Esophagus mucosa (tissue), 1 donor: ENCODE measurements at regions not wholly inside any gene's neighbourhood (a gene's known extent, or its start where the extent isn't known, plus 50 kb on each side); places are given as distances from the start of the nearest gene placed in this dataset.
"Not testable (repeated sequence)": the region's sequence is repeated elsewhere in the genome, so short reads cannot be mapped to it uniquely, and the experiment has no call there.

Experiments used
- ATAC-seq: fragments of 200-7000 bp; cut with Tn5 transposase; one replicate; pipeline ENCODE4 v1.9.1; 2020
- donor health status: DM: yes; HTN: yes; CAD: no.

- ATAC-seq, result no peak
These were observed 122.8 kb downstream of the ATPSCKMT start for GRCh38 chr5:10126900-10127299.

GRCh38 chr5:10125116-10125515 is 124.6 kb downstream of the ATPSCKMT start:
- ATAC-seq, result no peak

GRCh38 chr5:10124287-10124686 is 125.4 kb downstream of the ATPSCKMT start:
- ATAC-seq, result no peak

DNA sequence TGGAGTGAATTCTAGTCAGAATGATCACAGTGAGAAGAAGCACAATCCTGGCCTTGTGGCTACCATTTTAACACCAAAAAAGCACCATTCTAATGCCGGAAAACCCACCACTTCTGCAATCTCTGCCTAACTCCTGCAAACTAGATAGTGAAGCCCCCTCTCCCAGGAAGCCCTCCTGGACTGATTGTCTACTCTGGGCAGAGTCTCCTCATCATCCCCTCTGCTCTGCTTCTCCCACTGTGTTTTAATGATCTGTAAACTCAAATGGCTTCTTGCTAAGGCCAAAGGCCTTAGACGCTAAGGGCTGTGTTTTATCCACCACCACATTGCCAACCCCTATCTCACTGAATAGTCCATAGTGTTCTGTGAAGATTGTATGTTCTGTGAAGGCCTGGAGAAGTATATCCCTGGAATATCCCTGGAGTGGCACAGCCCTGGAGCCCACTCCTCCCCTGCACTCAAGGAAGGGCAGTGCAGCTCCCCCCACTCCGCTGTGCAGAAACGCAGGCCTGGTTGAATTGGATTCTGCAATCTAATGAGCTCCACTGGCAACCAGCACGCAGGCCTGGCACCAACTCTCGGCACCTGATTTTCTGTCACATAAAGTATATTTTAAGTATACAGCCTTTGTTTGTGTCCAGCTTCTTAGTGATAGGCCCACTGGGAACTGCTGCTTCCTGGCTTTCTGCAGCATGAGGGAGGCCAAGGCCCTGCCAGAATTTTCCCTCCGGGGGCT is 126.3 kb downstream of the ATPSCKMT start:
- ATAC-seq, result no peak

GRCh38 chr5:10122076-10122726 is 127.5 kb downstream of the ATPSCKMT start:
- no peak for ATAC-seq

DNA sequence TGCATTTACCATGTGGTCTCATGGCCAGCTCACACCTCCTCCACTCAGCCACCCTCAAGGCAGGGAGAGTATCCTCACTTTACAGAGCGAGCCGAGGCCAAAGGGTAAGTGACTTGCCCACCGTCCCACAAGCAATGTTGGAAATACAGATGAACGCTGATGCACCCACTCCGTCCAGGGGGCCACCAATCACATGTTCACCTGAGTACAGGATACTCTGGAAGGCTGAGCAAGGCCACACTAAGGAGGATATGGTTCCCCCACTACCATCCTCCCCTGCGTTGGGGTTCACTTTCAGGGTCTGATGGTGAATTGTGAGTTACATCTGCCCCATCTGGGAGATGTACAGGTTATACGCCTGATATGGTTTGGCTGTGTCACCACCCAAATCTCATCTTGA is 128.8 kb downstream of the ATPSCKMT start:
- no peak for ATAC-seq

- ATAC-seq, result peak; percentile 83
These were observed 131.5 kb downstream of the ATPSCKMT start for GRCh38 chr5:10118150-10118549.

GRCh38 chr5:10116594-10116993 is 133.1 kb downstream of the ATPSCKMT start:
- no peak for ATAC-seq

- no peak for ATAC-seq
These were observed 134.0 kb downstream of the ATPSCKMT start for GRCh38 chr5:10115669-10116068.

DNA sequence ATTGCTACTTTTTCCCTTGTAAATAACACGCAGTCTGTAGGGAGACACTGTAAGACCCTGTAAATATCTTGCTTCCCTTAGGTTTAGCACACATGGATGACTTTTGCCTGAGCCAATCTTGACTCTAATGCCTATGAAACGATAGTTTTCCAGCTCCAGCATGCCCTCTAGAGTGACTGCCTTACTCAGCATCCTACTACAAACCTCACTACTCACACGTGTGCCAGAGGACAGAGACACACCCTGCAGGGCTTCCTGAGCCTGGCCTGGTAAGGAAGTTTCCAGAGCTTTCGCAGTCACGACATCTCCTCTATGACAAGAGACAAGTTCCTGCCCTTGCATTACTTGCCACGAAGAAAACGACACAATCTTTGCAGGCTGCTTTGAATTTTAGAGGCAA is 138.1 kb downstream of the ATPSCKMT start:
- ATAC-seq, result peak; percentile 87

- no peak for ATAC-seq
These were observed 139.5 kb downstream of the ATPSCKMT start for GRCh38 chr5:10110228-10110627.

DNA sequence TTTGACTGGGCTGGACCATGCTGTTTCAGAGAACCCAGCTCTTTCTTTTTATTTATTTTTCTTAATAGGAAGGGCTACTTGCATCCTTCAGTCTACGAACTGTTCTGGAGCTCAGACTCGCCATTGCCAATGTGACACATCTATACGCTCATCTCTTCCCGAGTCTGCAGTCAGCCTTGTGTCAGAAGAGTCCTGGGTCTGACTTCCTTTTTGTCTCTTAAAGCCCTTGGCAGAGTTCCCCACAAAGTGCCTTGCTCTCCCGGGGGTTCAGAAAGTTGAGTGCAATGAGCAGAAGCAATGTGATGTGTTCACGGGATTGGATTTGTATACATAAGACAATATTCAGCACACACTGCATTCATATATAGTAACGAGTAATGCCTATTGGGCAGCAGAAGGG is 140.4 kb downstream of the ATPSCKMT start:
- ATAC-seq, result no peak

- ATAC-seq, result no peak
These were observed 142.9 kb downstream of the ATPSCKMT start for GRCh38 chr5:10106806-10107205.

DNA sequence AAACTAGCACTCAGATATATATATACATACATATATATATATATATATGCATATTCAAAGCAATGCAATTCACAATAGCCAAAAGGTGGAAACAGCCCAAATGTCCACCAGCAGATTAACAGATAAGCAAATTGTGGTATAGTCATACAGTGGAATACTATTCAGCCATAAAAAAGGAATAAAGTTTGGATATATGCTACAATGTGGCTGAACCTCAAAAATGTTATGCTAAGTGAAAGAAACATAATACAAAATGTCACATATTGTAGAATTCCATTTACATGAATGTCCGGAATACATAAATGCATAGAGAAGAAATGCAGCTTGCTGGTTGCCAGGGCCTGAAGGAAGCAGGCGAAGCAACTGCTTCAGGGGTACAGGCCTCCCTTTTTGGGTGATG is 143.4 kb downstream of the ATPSCKMT start:
- ATAC-seq, result no peak

DNA sequence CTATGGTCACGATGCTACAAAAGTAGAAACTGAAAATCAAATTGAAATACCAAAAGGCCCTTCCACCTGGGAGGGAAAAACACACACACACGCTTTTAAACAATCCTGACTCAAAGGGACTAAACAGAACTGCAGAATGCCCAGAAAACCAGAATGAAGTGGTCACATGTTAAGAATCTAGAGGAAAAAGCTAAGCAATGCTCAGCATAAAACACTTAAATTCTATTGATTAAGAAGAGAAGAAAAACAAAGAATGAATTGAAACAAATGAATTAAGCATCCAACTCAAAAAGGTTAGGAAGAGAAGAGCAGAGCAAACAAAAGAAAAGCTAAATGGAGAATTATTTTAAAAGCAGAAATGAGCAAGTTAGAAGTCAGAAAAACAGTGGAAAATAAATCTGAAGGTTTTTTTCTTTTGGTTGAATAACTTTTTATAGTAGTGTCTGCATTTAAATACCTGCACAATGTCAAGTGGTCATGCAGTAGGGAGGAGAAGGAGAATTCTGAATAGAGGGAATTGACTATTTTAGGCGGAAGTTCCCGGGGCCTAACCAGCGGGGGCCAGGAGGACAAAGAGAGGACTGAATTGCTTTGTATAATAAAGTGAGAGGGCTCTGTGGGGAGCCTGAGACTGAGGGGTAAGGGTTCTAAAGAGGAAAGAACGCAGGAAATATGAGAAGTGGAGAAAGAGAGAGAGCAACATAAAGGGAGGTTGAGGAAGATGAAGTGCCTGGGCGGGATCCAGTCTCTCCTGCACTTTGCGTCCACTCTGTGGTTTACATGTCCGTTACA is 146.8 kb downstream of the ATPSCKMT start:
- no peak for ATAC-seq

GRCh38 chr5:10102235-10102634 is 147.5 kb downstream of the ATPSCKMT start:
- not testable (repeated sequence) for ATAC-seq

- ATAC-seq, result no peak
These were observed 150.1 kb downstream of the ATPSCKMT start for GRCh38 chr5:10099548-10099947.

DNA sequence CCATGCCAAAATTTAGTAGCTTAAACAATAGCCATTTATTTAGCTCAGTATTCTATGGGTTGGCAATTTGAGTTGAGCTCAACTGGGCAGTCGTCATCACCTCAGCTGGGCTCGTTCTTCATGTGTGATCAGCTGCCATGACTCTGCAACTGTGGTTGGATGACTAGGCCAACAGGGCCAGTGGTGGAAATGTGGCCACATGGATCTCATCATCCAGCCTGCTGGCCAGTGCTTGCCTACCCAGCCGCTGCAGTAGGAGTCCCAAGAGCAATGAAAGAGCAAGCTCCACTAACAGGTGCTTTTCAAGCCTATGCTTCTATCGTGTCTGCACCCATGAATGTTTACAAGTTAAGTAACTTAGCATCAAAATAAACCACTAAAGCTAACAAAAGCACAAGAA is 158.0 kb downstream of the ATPSCKMT start:
- ATAC-seq, result no peak

DNA sequence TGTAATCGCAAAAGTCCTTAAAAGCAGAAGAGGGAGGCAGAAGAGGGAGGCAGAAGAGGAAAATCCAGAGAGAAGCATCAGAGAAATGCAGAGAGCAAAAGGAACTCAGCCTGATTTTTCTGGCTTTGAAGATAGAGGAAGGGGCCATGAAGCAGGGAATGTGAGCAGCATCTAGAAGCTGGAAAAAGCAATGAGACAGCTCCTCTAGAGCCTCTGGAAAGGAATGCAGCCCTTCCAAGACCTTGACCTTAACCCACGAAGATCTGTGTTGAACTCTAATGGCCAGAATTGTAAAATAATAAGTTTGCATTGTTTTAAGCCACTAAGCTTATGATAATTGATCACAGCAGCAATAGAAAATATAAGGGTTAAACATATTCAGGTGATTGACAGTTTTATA is 159.6 kb downstream of the ATPSCKMT start:
- ATAC-seq, result no peak

DNA sequence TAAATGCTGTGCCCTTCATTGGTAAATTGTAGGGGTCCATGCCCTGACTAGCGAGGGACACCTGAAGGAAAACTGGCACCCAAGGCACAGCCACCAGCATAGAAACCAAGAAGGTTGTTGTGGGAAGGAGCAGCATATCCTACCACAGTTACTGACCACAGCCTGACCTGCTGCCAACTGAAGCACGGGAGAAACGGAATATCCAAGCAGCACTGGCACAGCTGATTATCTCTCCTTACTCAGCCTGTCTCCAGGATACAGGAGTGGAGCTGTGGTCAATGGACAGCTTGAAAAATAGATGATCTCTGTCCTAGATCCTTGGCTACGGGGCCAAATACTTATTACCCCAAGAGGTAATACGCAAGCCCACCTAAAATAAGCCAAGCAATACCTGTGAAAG is 164.5 kb downstream of the ATPSCKMT start:
- no peak for ATAC-seq

GRCh38 chr5:10081584-10081983 is 168.1 kb downstream of the ATPSCKMT start:
- no peak for ATAC-seq

DNA sequence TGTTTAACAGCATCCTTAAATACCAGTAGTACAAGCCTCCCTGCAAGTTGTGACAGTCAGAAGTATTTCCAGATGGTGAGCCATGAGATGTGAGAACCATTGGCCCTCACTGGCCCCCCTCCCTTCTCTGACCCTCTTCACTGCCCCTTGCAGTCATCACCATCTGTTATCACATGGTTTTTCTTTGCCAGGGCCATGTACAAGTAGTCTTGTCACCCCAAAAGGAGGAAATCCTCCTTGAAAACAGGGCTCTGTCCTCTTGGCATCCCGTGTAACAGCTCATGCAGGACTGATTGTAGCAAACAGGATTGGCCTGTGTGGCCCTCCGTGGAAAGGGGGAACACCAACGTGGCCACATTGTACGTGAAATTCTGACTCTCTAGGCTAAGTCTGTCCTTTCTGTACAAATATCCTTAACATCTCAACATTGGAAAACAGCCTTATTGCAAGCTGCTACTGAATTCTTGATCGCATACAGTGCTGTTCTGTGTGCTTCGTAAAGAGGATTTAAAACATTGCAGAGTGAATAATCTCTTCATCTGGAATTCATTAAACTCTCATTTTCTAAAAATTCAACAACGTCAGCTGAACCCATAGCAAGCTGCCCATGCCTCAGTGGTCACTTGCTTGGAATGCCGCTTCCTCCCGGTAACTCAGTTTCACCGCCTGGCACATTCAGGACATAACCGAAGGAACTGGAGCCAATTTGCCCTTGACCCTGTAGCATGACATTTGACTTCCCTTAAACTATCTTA is 171.7 kb downstream of the ATPSCKMT start:
- no peak for ATAC-seq
